ENCODE measurements at regions not wholly inside any gene's neighbourhood (a gene's known extent, or its start where the extent isn't known, plus 50 kb on each side); places are given as distances from the start of the nearest gene placed in this dataset.

DNA sequence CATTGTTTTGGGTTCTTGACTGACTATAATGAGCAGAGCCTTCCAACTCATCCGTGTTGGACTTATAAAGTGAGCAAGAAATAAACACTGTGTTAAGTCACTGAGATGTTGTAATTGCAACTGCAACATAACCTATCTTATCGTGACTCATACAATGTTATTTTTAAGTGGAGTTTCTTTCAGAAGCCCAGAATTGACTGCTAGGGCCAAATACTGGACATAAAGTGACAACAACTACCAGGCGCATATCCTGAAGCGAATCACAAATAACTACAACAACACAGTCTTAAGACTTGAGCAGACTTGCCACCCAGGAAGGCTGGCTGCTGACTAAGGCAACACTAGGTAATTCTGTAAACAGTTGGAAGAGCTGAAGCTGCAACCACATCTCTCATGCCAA lies 326.6 kb downstream of the COL12A1 start:
- TF ChIP-seq, protein P1, sequence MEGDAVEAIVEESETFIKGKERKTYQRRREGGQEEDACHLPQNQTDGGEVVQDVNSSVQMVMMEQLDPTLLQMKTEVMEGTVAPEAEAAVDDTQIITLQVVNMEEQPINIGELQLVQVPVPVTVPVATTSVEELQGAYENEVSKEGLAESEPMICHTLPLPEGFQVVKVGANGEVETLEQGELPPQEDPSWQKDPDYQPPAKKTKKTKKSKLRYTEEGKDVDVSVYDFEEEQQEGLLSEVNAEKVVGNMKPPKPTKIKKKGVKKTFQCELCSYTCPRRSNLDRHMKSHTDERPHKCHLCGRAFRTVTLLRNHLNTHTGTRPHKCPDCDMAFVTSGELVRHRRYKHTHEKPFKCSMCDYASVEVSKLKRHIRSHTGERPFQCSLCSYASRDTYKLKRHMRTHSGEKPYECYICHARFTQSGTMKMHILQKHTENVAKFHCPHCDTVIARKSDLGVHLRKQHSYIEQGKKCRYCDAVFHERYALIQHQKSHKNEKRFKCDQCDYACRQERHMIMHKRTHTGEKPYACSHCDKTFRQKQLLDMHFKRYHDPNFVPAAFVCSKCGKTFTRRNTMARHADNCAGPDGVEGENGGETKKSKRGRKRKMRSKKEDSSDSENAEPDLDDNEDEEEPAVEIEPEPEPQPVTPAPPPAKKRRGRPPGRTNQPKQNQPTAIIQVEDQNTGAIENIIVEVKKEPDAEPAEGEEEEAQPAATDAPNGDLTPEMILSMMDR (IDR thresholded peaks at IDR 0.05; ENCODE audit: insufficient read depth, low read depth, low read length), result no peak
- TF ChIP-seq EZH2 (IDR thresholded peaks at IDR 0.05; ENCODE audit: insufficient read depth, low read length), result no peak

All from astrocyte (in vitro differentiated cells and primary cell).